ENCODE measurements at regions not wholly inside any gene's neighbourhood (a gene's known extent, or its start where the extent isn't known, plus 50 kb on each side); places are given as distances from the start of the nearest gene placed in this dataset.
A peak's percentile ranks its signal among the peaks of the same experiment; 100 is the strongest.

DNA sequence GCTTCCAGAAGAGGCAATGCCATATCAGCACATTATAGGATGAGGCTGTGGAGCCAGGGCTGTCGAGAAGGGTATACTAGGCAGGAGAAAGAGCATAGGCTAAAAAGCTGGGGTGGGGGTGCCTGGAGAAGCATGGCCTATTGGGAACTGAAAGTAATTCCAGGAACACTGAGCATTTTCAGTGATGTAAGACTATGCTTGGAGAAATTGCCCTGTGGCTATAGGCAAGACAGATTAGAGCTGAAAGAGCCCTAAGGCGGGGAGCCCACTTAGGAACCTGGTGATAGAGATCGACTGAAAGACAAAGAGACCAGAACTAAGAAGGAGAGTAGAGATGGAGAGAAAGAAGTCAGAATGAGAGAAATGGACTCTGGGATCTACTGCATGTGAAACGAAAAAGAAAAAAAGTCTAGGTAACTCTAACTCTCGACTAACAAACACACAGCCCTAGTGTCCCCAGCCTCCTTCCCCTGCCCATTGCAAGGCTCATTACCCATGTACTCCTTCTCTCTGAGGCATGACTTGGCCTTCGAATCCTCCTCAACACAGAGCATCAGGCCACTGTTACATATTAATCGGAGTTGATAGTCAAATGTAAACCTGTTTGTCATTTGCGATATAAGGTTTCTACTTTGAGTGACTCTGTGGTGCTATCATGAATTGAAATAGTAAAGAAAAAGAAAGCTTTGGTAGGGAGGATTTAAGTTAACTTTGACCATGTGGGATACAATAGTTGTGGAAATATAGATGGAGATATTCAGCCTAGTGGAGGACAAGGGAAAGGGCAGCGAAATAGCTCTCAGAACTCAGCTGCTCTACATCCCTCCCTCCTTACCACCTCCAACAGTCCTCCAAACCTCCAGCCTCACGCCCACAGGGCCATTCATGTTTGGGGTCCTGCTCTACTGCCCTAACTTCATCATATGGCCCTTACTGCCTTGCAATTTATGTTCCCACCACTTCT lies 52.3 kb upstream of the BMAL1 start:
- DNase-seq, result no peak

DNA sequence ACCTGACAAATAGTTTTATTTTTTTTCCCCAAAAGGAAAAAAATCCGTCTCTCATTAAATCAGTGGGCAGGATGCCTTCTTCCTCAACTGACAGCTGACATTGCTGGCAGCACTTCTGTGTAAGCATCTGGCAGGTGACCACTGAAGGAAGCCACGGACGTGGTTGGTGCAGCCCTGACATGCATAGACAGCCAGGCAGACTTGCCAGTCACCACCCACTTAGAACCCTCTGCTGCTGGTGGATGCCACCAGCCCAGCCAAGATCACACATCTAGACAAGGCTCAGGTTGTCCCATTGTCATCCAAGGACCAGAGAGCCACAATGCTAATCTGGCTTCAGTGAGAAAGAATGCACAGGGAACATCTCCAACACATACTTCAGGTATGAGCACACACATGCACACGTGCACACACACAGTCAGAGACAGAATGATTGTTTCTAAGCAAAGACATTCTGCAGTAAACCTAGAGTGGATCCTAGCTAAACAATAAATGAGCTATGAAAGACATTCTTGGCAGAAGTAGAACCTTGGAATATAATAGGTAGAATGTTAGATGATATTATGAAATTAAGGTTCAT lies 49.8 kb upstream of the BMAL1 start:
- peak in 1 of 5 experiments; percentile 16 for DNase-seq
